ENCODE measurements at regions not wholly inside any gene's neighbourhood (a gene's known extent, or its start where the extent isn't known, plus 50 kb on each side); places are given as distances from the start of the nearest gene placed in this dataset.

DNA sequence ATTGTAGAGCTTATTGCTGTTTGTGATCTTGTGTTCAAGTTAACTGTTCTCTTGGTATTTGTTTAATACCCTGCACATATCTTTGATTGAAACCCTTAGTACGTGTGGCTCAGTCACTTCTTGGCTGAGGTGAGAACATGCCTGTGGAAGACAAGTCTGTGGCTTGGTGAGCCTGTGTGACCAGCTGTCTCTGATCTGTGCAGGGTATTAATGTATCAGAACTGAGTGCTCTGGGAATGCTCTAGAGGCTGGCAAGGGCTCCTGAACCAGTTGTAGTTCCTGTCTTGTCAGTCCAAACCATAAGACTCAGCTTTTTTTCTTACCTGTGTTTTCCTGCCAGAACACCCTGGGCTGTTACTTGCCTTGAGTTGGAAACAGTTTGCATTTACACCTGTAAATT is 52.4 kb upstream of the EPHA4 start:
- no peak for TF ChIP-seq YY1 (IDR thresholded peaks at IDR 0.05; ENCODE audit: low read depth)
- no peak for TF ChIP-seq MEF2A (IDR thresholded peaks at IDR 0.05; ENCODE audit: borderline replicate concordance, low read depth)
- no peak for TF ChIP-seq MXI1 (IDR thresholded peaks at IDR 0.05; ENCODE audit: low read depth, low read length)
- TF ChIP-seq EP300 (IDR thresholded peaks at IDR 0.05; ENCODE audit: borderline replicate concordance in 1 of 2, low read depth in 1 of 2, low read length in 1 of 2), result no peak
- no peak for TF ChIP-seq POLR2AphosphoS5 (IDR thresholded peaks at IDR 0.05; ENCODE audit: low read depth, low read length)
- TF ChIP-seq NRF1 (IDR thresholded peaks at IDR 0.05; ENCODE audit: low read depth, low read length), result no peak
- no peak for TF ChIP-seq EZH2phosphoT487 (IDR thresholded peaks at IDR 0.05; ENCODE audit: borderline replicate concordance, low read depth)
- TF ChIP-seq TAF1 (IDR thresholded peaks at IDR 0.05; ENCODE audit: borderline replicate concordance, low read depth, low read length), result no peak
- no peak for TF ChIP-seq CTCF (IDR thresholded peaks at IDR 0.05)
- TF ChIP-seq, protein P1, sequence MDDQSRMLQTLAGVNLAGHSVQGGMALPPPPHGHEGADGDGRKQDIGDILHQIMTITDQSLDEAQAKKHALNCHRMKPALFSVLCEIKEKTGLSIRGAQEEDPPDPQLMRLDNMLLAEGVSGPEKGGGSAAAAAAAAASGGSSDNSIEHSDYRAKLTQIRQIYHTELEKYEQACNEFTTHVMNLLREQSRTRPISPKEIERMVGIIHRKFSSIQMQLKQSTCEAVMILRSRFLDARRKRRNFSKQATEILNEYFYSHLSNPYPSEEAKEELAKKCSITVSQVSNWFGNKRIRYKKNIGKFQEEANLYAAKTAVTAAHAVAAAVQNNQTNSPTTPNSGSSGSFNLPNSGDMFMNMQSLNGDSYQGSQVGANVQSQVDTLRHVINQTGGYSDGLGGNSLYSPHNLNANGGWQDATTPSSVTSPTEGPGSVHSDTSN (IDR thresholded peaks at IDR 0.05), result no peak
- TF ChIP-seq REST (IDR thresholded peaks at IDR 0.05; ENCODE audit: low read depth, low read length), result no peak
